AG04450 (cell line): ENCODE measurements at regions not wholly inside any gene's neighbourhood (a gene's known extent, or its start where the extent isn't known, plus 50 kb on each side); places are given as distances from the start of the nearest gene placed in this dataset.
"Not testable (repeated sequence)": the region's sequence is repeated elsewhere in the genome, so short reads cannot be mapped to it uniquely, and the experiment has no call there.

Experiments
- CTCF ChIA-PET: fragments of 300-600, 350-600 bp; formaldehyde crosslinking; extraction: SDS; loops from one replicate; lab custom pipeline; 2022; ENCODE audit warnings: antibody characterized with exemption, inconsistent platforms; lab: Charles Lee
- POLR2A ChIA-PET: fragments of 350-600 bp; formaldehyde crosslinking; extraction: SDS; loops from one replicate; lab custom pipeline; 2021; ENCODE audit warnings: antibody characterized with exemption, inconsistent platforms; lab: Yijun Ruan, JAX
- DNase-seq: peaks from one replicate; pipeline ENCODE4 v3.0.0-alpha.2; 2011; ENCODE audit warnings: low read depth, low spot score
- H3K27ac ChIP-seq: one replicate; pipeline ENCODE4 v1.5.1; 2012; ENCODE audit warnings: low read depth, low read length, control low read depth
- H3K27me3 ChIP-seq: one replicate; pipeline ENCODE4 v1.6.0; 2012; ENCODE audit warnings: low read length; ENCODE audit not compliant: control insufficient read depth, insufficient read depth
- H3K4me3 ChIP-seq: 2 replicates; pipeline ENCODE4 v1.5.1; 2011; ENCODE audit warnings: mild to moderate bottlenecking, low read depth, low read length, control low read depth
- H3K9me3 ChIP-seq: 2 replicates; pipeline ENCODE4 v1.5.1; 2012; ENCODE audit warnings: low read length; ENCODE audit not compliant: control insufficient read depth, insufficient read depth
- CTCF ChIP-seq: IDR thresholded peaks from 2 replicates; pipeline ENCODE4 v1.5.1; 2011; ENCODE audit warnings: low read depth, low read length, control low read depth, inconsistent platforms

GRCh38 chr3:81072591-81072990, 688.9 kb downstream of the GBE1 start:
- H3K9me3 ChIP-seq: no peaks in the 10 kb centered on the region
- ChIA-PET POLR2A (no interaction called here), CTCF (no interaction called here)
- no peak overlapping the region for H3K4me3 ChIP-seq
- no peak overlapping the region for H3K27ac ChIP-seq
- no peak for TF ChIP-seq CTCF
- DNase-seq: no peak
- H3K27me3 ChIP-seq: no peaks in the 10 kb centered on the region

GRCh38 chr3:81068546-81068945, 692.9 kb downstream of the GBE1 start:
- POLR2A ChIA-PET: no interaction called here
- no peak overlapping the region for H3K4me3 ChIP-seq
- no peak overlapping the region for H3K27ac ChIP-seq
- no peaks in the 10 kb centered on the region for H3K27me3 ChIP-seq
- CTCF ChIA-PET: no interaction called here
- peaks cover 12% of the 10 kb centered on the region for H3K9me3 ChIP-seq
- no peak for TF ChIP-seq CTCF
- no peak for DNase-seq

- no peak for TF ChIP-seq CTCF
- POLR2A ChIA-PET: no interaction called here
- DNase-seq: no peak
- CTCF ChIA-PET: no interaction called here
- H3K9me3 ChIP-seq: peaks cover 12% of the 10 kb centered on the region
- H3K27me3 ChIP-seq: no peaks in the 10 kb centered on the region
- no peak overlapping the region for H3K27ac ChIP-seq
- no peak overlapping the region for H3K4me3 ChIP-seq
Observed at GRCh38 chr3:81063896-81064295, 697.5 kb downstream of the GBE1 start.

- H3K4me3 ChIP-seq, H3K9me3 ChIP-seq, H3K27me3 ChIP-seq, DNase-seq, POLR2A ChIA-PET, H3K27ac ChIP-seq, CTCF ChIA-PET: not testable (repeated sequence)
Observed at GRCh38 chr3:81051133-81051532, 710.3 kb downstream of the GBE1 start.

- no peak for TF ChIP-seq CTCF
- Histone ChIP-seq H3K27me3 (no peaks in the 10 kb centered on the region), H3K4me3 (no peak overlapping the region), H3K27ac (no peak overlapping the region), H3K9me3 (0 out of 2 replicates have a peak, but pooled peaks cover 2% of the 10 kb centered on the region)
- no peak for DNase-seq
- ChIA-PET CTCF (no interaction called here), POLR2A (no interaction called here)
Observed at GRCh38 chr3:81048058-81048665, 713.3 kb downstream of the GBE1 start.
